Body of pancreas (tissue), 4 donors: ENCODE measurements at regions not wholly inside any gene's neighbourhood (a gene's known extent, or its start where the extent isn't known, plus 50 kb on each side); places are given as distances from the start of the nearest gene placed in this dataset.

Experiments used
- CTCF ChIP-seq, 7 experiments: fragments of 450-650 bp in 4 of 7; fragments of 200-600 bp in 3 of 7; sonication (generic) in 3 of 7; IDR thresholded peaks; one replicate each; pipeline ENCODE4 v1.5.1; 2016 to 2019; ENCODE audit warnings: antibody characterized with exemption in 7 of 7
- POLR2A ChIP-seq, 3 donors: fragments of 450-650 bp; IDR thresholded peaks; one replicate each; pipeline ENCODE4 v1.6.1; 2016; ENCODE audit warnings: antibody characterized with exemption in 3 of 3, mild to moderate bottlenecking in 2 of 3

- TF ChIP-seq POLR2A (IDR thresholded peaks at IDR 0.05) (no peak), CTCF (IDR thresholded peaks at IDR 0.05) (no peak)
Observed at GRCh38 chr1:42075179-42075578, 78.0 kb upstream of the GUCA2B start.
